RWPE2 (cell line): ENCODE measurements at regions not wholly inside any gene's neighbourhood (a gene's known extent, or its start where the extent isn't known, plus 50 kb on each side); places are given as distances from the start of the nearest gene placed in this dataset.

Source experiments
- ATAC-seq: fragments of 200-7000 bp; cut with Tn5 transposase; 3 replicates; pipeline ENCODE4 v1.9.1; 2021; ENCODE audit warnings: low read depth
- DNase-seq: peaks from one replicate; pipeline ENCODE4 v3.0.0-alpha.2; 2020; ENCODE audit warnings: low spot score
- H3K27ac ChIP-seq: fragments of 450-650 bp; 2 replicates; pipeline ENCODE4 v1.5.1; 2017; ENCODE audit warnings: mild to moderate bottlenecking; ENCODE audit not compliant: poor library complexity, severe bottlenecking
- H3K27me3 ChIP-seq: fragments of 250-450 bp; sonication (Bioruptor Pico); 2 replicates; pipeline ENCODE4 v1.5.1; 2021; ENCODE audit warnings: mild to moderate bottlenecking, moderate library complexity; ENCODE audit not compliant: insufficient read depth, poor library complexity, severe bottlenecking
- H3K36me3 ChIP-seq: fragments of 250-450 bp; sonication (Bioruptor Pico); 2 replicates; pipeline ENCODE4 v1.5.1; 2020; ENCODE audit warnings: low read depth, mild to moderate bottlenecking, moderate library complexity
- H3K4me1 ChIP-seq: fragments of 250-450 bp; sonication (Bioruptor Pico); 2 replicates; pipeline ENCODE4 v1.5.1; 2021; ENCODE audit warnings: mild to moderate bottlenecking, moderate library complexity; ENCODE audit not compliant: insufficient read depth, poor library complexity, severe bottlenecking
- H3K4me3 ChIP-seq: fragments of 250-450 bp; sonication (Bioruptor Pico); 2 replicates; pipeline ENCODE4 v1.5.1; 2021; ENCODE audit warnings: mild to moderate bottlenecking, moderate library complexity; ENCODE audit not compliant: severe bottlenecking
- H3K9me3 ChIP-seq: fragments of 250-450 bp; sonication (Bioruptor Pico); 2 replicates; pipeline ENCODE4 v1.5.1; 2021; ENCODE audit warnings: mild to moderate bottlenecking, moderate library complexity; ENCODE audit not compliant: severe bottlenecking
- CTCF ChIP-seq: fragments of 450-650 bp; IDR thresholded peaks from one replicate; pipeline ENCODE4 v1.5.1; 2017; ENCODE audit warnings: mild to moderate bottlenecking, moderate library complexity; ENCODE audit not compliant: poor library complexity, severe bottlenecking

- Histone ChIP-seq H3K27ac (no peak overlapping the region), H3K4me1 (no peaks in the 10 kb centered on the region), H3K9me3 (no peaks in the 10 kb centered on the region), H3K27me3 (no peaks in the 10 kb centered on the region), H3K4me3 (no peak overlapping the region), H3K36me3 (no peaks in the 10 kb centered on the region)
- ATAC-seq, result no peak
- no peak for TF ChIP-seq CTCF
- no peak for DNase-seq
Measured at GRCh38 chr4:19729886-19730651, 521.6 kb upstream of the SLIT2 start.

- no peak for TF ChIP-seq CTCF
- no peaks in the 10 kb centered on the region for H3K36me3 ChIP-seq
- H3K9me3 ChIP-seq, result no peaks in the 10 kb centered on the region
- no peaks in the 10 kb centered on the region for H3K27me3 ChIP-seq
- no peaks in the 10 kb centered on the region for H3K4me1 ChIP-seq
- H3K4me3 ChIP-seq, result no peak overlapping the region
- no peak for ATAC-seq
- no peak for DNase-seq
- no peak overlapping the region for H3K27ac ChIP-seq
Measured at GRCh38 chr4:19728773-19729172, 522.9 kb upstream of the SLIT2 start.

GRCh38 chr4:19727141-19727540, 524.6 kb upstream of the SLIT2 start:
- TF ChIP-seq CTCF, result no peak
- Histone ChIP-seq H3K27ac (no peak overlapping the region), H3K4me3 (no peak overlapping the region), H3K27me3 (no peaks in the 10 kb centered on the region), H3K4me1 (no peaks in the 10 kb centered on the region), H3K36me3 (no peaks in the 10 kb centered on the region), H3K9me3 (no peaks in the 10 kb centered on the region)
- ATAC-seq (no peak), DNase-seq (no peak)

- Histone ChIP-seq H3K27me3 (no peaks in the 10 kb centered on the region), H3K4me1 (no peaks in the 10 kb centered on the region), H3K36me3 (no peaks in the 10 kb centered on the region), H3K9me3 (no peaks in the 10 kb centered on the region), H3K4me3 (no peak overlapping the region), H3K27ac (no peak overlapping the region)
- TF ChIP-seq CTCF, result no peak
- ATAC-seq (no peak), DNase-seq (no peak)
Measured at GRCh38 chr4:19725130-19725529, 526.6 kb upstream of the SLIT2 start.

GRCh38 chr4:19722404-19722803, 529.3 kb upstream of the SLIT2 start:
- Histone ChIP-seq H3K9me3 (no peaks in the 10 kb centered on the region), H3K27ac (no peak overlapping the region), H3K4me1 (no peaks in the 10 kb centered on the region), H3K27me3 (no peaks in the 10 kb centered on the region), H3K4me3 (no peak overlapping the region), H3K36me3 (no peaks in the 10 kb centered on the region)
- DNase-seq (no peak), ATAC-seq (no peak)
- no peak for TF ChIP-seq CTCF
